Activated T-cell treated with anti-CD3 and anti-CD28 coated beads, Interleukin-2, amount 50 U/mL, for 24 hours (primary cell): ENCODE measurements at regions not wholly inside any gene's neighbourhood (a gene's known extent, or its start where the extent isn't known, plus 50 kb on each side); places are given as distances from the start of the nearest gene placed in this dataset.
"Not testable (repeated sequence)": the region's sequence is repeated elsewhere in the genome, so short reads cannot be mapped to it uniquely, and the experiment has no call there.

ENCODE experiments used
- DNase-seq: peaks from one replicate; pipeline ENCODE4 v3.0.0-alpha.2; 2020
- H3K27ac Mint-ChIP-seq: 2 replicates; pipeline ENCODE4 v1.8.0; 2020; ENCODE audit warnings: mild to moderate bottlenecking, mixed read lengths
- H3K27me3 Mint-ChIP-seq: 2 replicates; pipeline ENCODE4 v1.8.0; 2020; ENCODE audit warnings: mixed read lengths
- H3K36me3 Mint-ChIP-seq: 2 replicates; pipeline ENCODE4 v1.8.0; 2020; ENCODE audit warnings: low read depth, mixed read lengths
- H3K4me1 Mint-ChIP-seq: 2 replicates; pipeline ENCODE4 v1.8.0; 2020; ENCODE audit warnings: low read depth, mixed read lengths
- H3K4me3 Mint-ChIP-seq: 2 replicates; pipeline ENCODE4 v1.8.0; 2020; ENCODE audit warnings: mild to moderate bottlenecking, moderate library complexity, mixed read lengths
- H3K9me3 Mint-ChIP-seq: 2 replicates; pipeline ENCODE4 v1.8.0; 2020; ENCODE audit warnings: mixed read lengths

DNA sequence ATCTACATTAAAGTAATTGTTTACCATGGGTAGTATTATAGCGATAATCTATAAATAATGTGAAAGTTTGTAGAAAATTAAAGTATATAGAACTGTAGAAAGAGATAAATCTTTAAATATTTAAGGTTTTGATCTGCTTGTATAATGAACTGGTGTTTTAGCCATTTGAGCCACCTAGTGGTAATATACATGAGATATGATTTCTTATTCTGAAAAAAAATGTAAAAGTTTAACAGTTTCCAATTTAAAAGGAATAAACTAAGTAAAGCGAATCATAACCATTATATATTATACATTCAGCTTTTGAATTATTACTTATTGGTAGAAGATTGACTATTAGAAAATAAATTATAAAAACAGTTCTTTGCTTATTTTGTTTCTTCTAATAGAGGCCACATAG, 91.2 kb downstream of the OTUD1 start:
- H3K9me3 Mint-ChIP-seq = no peaks in the 10 kb centered on the region

DNA sequence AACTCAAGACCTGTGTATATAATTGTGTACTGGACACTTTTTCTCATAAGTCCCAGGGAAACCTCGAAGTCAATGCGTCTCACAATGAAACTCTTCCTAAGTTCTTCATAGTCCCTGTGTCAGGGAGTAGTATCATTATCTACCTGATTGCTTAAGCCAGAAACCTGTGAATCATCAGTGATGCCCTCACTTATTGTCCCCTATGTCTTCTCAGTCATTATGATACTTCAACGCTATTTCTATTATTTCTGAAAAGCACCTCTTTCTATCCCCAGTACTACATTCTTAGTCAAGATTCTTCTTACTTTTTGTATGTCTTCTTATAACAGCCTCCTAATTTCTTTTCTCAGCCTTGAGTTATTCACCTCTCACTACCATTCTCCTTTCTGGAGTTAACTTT, 94.3 kb downstream of the OTUD1 start:
- Mint-ChIP-seq H3K9me3 (no peaks in the 10 kb centered on the region), H3K27me3 (no peaks in the 10 kb centered on the region), H3K36me3 (no peaks in the 10 kb centered on the region), H3K4me1 (peaks cover 66% of the 10 kb centered on the region), H3K27ac (peak overlapping the region; percentile 76), H3K4me3 (no peak overlapping the region)
- no peak for DNase-seq

More for the DNA sequence above, 91.2 kb downstream of the OTUD1 start:
- Mint-ChIP-seq H3K27me3 (no peaks in the 10 kb centered on the region), H3K4me1 (peaks cover 47% of the 10 kb centered on the region), H3K27ac (no peak overlapping the region), H3K36me3 (no peaks in the 10 kb centered on the region), H3K4me3 (no peak overlapping the region)
- no peak for DNase-seq

DNA sequence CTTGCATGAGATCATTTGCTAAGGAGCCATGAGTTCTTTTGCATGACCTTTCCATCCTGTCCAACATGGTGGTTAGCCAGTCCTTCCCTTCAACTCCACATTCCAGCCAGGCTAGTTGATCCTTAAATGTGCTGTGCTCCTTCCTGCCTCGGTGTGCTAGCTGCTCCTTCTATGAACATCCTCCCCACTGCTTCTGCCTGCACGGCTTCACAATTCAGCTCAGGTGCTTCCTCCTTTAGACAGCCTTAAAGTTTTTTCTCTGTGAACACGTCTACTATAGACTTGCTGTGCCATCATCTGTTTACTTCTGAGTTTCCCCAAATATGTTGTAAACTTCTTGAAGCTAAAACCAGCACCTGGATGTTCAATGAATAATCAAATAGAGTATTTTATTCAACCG, 95.5 kb downstream of the OTUD1 start:
- peak overlapping the region; percentile 70 for H3K27ac Mint-ChIP-seq
- no peaks in the 10 kb centered on the region for H3K9me3 Mint-ChIP-seq
- H3K4me3 Mint-ChIP-seq = peak overlapping the region; percentile 3
- no peaks in the 10 kb centered on the region for H3K27me3 Mint-ChIP-seq
- no peaks in the 10 kb centered on the region for H3K36me3 Mint-ChIP-seq
- peaks cover 72% of the 10 kb centered on the region for H3K4me1 Mint-ChIP-seq
- no peak for DNase-seq

DNA sequence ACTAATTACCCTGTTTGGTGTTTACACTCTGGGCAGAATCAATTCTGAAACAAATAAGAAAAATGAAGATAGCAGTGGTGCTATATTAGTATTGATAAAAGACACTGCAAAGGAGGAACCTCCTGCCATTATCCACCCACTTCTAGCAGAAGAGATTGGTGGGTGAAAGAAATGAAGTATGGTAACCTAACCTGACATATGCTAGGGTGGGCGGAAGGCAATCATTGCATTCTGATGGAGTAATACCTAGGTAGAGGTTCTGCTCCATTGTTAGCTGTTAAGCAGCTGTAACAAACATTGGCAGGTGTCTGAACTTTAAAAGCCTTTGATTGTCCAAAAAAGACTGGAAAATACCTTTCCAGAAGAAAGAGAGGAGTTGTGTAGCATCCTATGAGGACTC, 95.9 kb downstream of the OTUD1 start:
- no peaks in the 10 kb centered on the region for H3K9me3 Mint-ChIP-seq
- H3K27ac Mint-ChIP-seq = peak overlapping the region; percentile 70

DNA sequence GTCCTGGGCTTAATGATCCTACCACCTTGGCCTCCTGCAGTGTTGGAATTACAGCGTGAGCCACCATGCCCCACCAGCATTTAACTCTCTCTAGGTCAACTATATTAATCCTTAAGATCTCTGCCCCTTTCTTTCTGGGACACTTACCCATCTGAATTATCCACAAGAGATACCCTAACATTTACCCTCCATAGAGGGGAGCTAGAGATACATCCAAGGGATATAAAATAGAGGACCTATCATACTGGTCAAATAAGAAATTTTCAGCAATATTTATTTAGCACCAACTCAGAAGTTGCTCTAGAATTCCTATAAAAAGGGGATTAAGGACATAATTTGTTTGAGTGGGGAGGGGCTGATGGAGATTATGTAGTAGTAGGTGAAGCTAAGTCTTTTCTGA, 96.5 kb downstream of the OTUD1 start:
- H3K27ac Mint-ChIP-seq = peak overlapping the region; percentile 30
- H3K27me3 Mint-ChIP-seq = no peaks in the 10 kb centered on the region
- H3K4me1 Mint-ChIP-seq = peaks cover 82% of the 10 kb centered on the region
- H3K36me3 Mint-ChIP-seq = no peaks in the 10 kb centered on the region
- H3K9me3 Mint-ChIP-seq = no peaks in the 10 kb centered on the region
- no peak for DNase-seq
- H3K4me3 Mint-ChIP-seq = no peak overlapping the region

More for the DNA sequence above, 95.9 kb downstream of the OTUD1 start:
- no peak for DNase-seq
- Mint-ChIP-seq H3K4me3 (no peak overlapping the region), H3K4me1 (peaks cover 76% of the 10 kb centered on the region), H3K36me3 (no peaks in the 10 kb centered on the region), H3K27me3 (no peaks in the 10 kb centered on the region)

GRCh38 chr10:23538968-23539367, 100.1 kb downstream of the OTUD1 start:
- peaks cover 76% of the 10 kb centered on the region for H3K4me1 Mint-ChIP-seq
- peak overlapping the region; percentile 3 for H3K27ac Mint-ChIP-seq
- H3K36me3 Mint-ChIP-seq = no peaks in the 10 kb centered on the region

DNA sequence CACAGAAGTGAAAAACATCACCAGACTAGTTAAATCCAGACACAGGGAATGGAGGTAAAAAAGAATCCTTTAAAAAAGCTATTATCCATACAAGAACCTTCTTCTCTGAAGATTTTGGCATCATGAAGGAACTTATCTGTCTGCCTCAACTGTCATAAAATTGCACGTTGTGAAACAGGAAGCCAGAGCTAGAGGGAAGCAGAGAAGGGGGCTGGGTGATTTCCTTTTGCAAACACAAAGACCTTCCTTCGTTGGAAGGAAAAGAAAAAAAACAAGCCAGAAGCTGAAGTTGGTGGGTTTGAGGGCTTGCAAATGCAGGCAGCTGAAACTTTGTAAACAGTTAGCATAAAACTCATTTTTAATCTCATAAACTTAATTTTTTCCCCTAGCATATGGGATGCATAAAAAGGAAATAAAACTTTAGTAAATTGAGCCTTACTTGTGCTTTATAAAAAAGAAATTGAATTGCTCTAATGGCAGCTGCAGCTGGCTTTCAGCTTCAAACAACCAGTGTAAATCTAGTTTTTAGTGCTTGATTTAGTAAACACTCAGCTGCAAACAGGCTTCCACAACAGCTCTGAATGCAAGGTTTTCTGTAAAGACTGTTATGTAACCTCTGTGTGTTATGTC, 101.6 kb downstream of the OTUD1 start:
- Mint-ChIP-seq H3K27me3 (no peaks in the 10 kb centered on the region), H3K36me3 (no peaks in the 10 kb centered on the region), H3K27ac (peak overlapping the region; percentile 26), H3K4me3 (no peak overlapping the region), H3K9me3 (no peaks in the 10 kb centered on the region), H3K4me1 (peaks cover 63% of the 10 kb centered on the region)
- DNase-seq = no peak

More at GRCh38 chr10:23538968-23539367, 100.1 kb downstream of the OTUD1 start:
- H3K27me3 Mint-ChIP-seq = no peaks in the 10 kb centered on the region
- no peaks in the 10 kb centered on the region for H3K9me3 Mint-ChIP-seq
- H3K4me3 Mint-ChIP-seq = no peak overlapping the region
- no peak for DNase-seq

- Mint-ChIP-seq H3K9me3 (no peaks in the 10 kb centered on the region), H3K27ac (no peak overlapping the region), H3K27me3 (no peaks in the 10 kb centered on the region), H3K36me3 (no peaks in the 10 kb centered on the region), H3K4me3 (no peak overlapping the region), H3K4me1 (peaks cover 39% of the 10 kb centered on the region)
- DNase-seq = no peak
Measured at GRCh38 chr10:23543691-23544380, 105.0 kb downstream of the OTUD1 start.

- not testable (repeated sequence) for H3K36me3 Mint-ChIP-seq, H3K27me3 Mint-ChIP-seq, H3K27ac Mint-ChIP-seq, H3K4me3 Mint-ChIP-seq, DNase-seq, H3K9me3 Mint-ChIP-seq
- peaks cover 19% of the 10 kb centered on the region for H3K4me1 Mint-ChIP-seq
Measured at GRCh38 chr10:23545866-23546265, 107.0 kb downstream of the OTUD1 start.

GRCh38 chr10:23556727-23557440, 118.0 kb downstream of the OTUD1 start:
- no peaks in the 10 kb centered on the region for H3K27me3 Mint-ChIP-seq

GRCh38 chr10:23557777-23558176, 118.9 kb downstream of the OTUD1 start:
- no peak overlapping the region for H3K27ac Mint-ChIP-seq
- no peak for DNase-seq
- no peaks in the 10 kb centered on the region for H3K36me3 Mint-ChIP-seq
- peaks cover 5% of the 10 kb centered on the region for H3K9me3 Mint-ChIP-seq
- peaks cover 17% of the 10 kb centered on the region for H3K4me1 Mint-ChIP-seq
- no peaks in the 10 kb centered on the region for H3K27me3 Mint-ChIP-seq
- no peak overlapping the region for H3K4me3 Mint-ChIP-seq

More at GRCh38 chr10:23556727-23557440, 118.0 kb downstream of the OTUD1 start:
- H3K4me3 Mint-ChIP-seq = no peak overlapping the region
- H3K27ac Mint-ChIP-seq = peak overlapping the region; percentile 48
- H3K9me3 Mint-ChIP-seq = no peaks in the 10 kb centered on the region
- peaks cover 17% of the 10 kb centered on the region for H3K4me1 Mint-ChIP-seq
- no peaks in the 10 kb centered on the region for H3K36me3 Mint-ChIP-seq
- peak; percentile 31 for DNase-seq

GRCh38 chr10:23558361-23558799, 119.5 kb downstream of the OTUD1 start:
- Mint-ChIP-seq H3K9me3 (peaks cover 5% of the 10 kb centered on the region), H3K36me3 (no peaks in the 10 kb centered on the region), H3K27me3 (no peaks in the 10 kb centered on the region), H3K4me3 (no peak overlapping the region), H3K4me1 (peaks cover 17% of the 10 kb centered on the region), H3K27ac (no peak overlapping the region)
- DNase-seq = no peak

DNA sequence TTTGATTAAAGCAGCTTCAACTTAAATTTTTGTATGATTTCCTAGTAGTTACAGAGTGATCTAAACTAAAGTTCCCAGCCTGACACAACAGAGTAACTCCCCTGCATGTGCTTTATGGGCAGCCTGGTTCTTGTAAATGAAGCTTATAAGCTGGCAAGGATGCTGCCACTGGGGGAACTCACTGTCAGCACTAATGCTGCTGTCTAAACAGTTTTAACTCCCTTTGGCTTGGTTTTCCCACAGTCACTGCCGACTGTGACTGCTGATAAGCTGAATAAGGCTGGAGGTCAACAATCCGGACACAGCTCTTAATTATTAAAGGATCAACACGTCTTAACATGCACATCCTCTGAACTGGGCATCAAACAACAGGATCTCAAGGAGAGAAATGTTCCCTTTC, 130.1 kb downstream of the OTUD1 start:
- H3K36me3 Mint-ChIP-seq = no peaks in the 10 kb centered on the region
- peaks cover 13% of the 10 kb centered on the region for H3K27me3 Mint-ChIP-seq
- no peak for DNase-seq
- no peak overlapping the region for H3K4me3 Mint-ChIP-seq
- peaks cover 28% of the 10 kb centered on the region for H3K9me3 Mint-ChIP-seq
- H3K4me1 Mint-ChIP-seq = no peaks in the 10 kb centered on the region
- no peak overlapping the region for H3K27ac Mint-ChIP-seq

GRCh38 chr10:23571884-23572283, 133.0 kb downstream of the OTUD1 start:
- H3K36me3 Mint-ChIP-seq = no peaks in the 10 kb centered on the region
- DNase-seq = no peak
- no peak overlapping the region for H3K27ac Mint-ChIP-seq
- no peak overlapping the region for H3K4me3 Mint-ChIP-seq
- peaks cover 9% of the 10 kb centered on the region for H3K27me3 Mint-ChIP-seq
- H3K9me3 Mint-ChIP-seq = peaks cover 22% of the 10 kb centered on the region
- no peaks in the 10 kb centered on the region for H3K4me1 Mint-ChIP-seq
